OCI-LY7 (cell line): ENCODE measurements at regions not wholly inside any gene's neighbourhood (a gene's known extent, or its start where the extent isn't known, plus 50 kb on each side); places are given as distances from the start of the nearest gene placed in this dataset.

Source experiments
- BruUV-seq: library from RNA; stranded (reverse); fragments of 400-500 nt; replicated peaks from 2 replicates; lab custom pipeline; 2021; lab: Mats Ljungman, UMichigan
- CTCF ChIA-PET: fragments of 300-600 bp; sonication (Branson Sonifier 250); formaldehyde crosslinking; loops from one replicate; lab custom pipeline; 2022; ENCODE audit warnings: antibody characterized with exemption; ENCODE audit not compliant: unreplicated experiment; lab: Charles Lee
- POLR2A ChIA-PET: fragments of 300-600 bp; sonication (Branson Sonifier 250); formaldehyde crosslinking; loops from one replicate; lab custom pipeline; 2022; ENCODE audit warnings: antibody characterized with exemption; lab: Charles Lee
- DNase-seq: peaks from one replicate; pipeline ENCODE4 v3.0.0-alpha.2; 2015; ENCODE audit warnings: low spot score
- H2AFZ ChIP-seq: fragments of 200-600 bp; sonication (generic), shearing (Covaris generic); 2 replicates; pipeline ENCODE4 v1.6.1; 2014; ENCODE audit warnings: mild to moderate bottlenecking, antibody characterized with exemption, low read length, moderate library complexity
- H3K27ac ChIP-seq: fragments of 200-600 bp; sonication (generic); 2 replicates; pipeline ENCODE4 v1.5.1; 2014; ENCODE audit warnings: mixed run types, low read depth, mild to moderate bottlenecking, moderate library complexity, low read length, inconsistent platforms; ENCODE audit not compliant: poor library complexity, severe bottlenecking
- H3K36me3 ChIP-seq: fragments of 200-600 bp; sonication (generic); 2 replicates; pipeline ENCODE4 v1.6.1; 2014; ENCODE audit warnings: mild to moderate bottlenecking, antibody characterized with exemption, low read length, moderate library complexity, mixed read lengths; ENCODE audit not compliant: insufficient read depth
- H3K4me1 ChIP-seq: fragments of 200-600 bp; sonication (generic); 2 replicates; pipeline ENCODE4 v1.5.1; 2014; ENCODE audit warnings: mild to moderate bottlenecking, low read length; ENCODE audit not compliant: insufficient read depth, poor library complexity, severe bottlenecking
- H3K4me2 ChIP-seq: fragments of 200-600 bp; sonication (generic); 2 replicates; pipeline ENCODE4 v1.6.1; 2014; ENCODE audit warnings: mild to moderate bottlenecking, low read length
- H3K4me3 ChIP-seq: fragments of 200-600 bp; sonication (generic); 2 replicates; pipeline ENCODE4 v1.5.1; 2014; ENCODE audit warnings: mild to moderate bottlenecking, low read depth, low read length; ENCODE audit not compliant: poor library complexity, severe bottlenecking
- H3K79me2 ChIP-seq: fragments of 200-600 bp; sonication (generic); 2 replicates; pipeline ENCODE4 v1.6.1; 2016; ENCODE audit warnings: low read depth, mild to moderate bottlenecking, low read length, moderate library complexity, mixed read lengths; ENCODE audit not compliant: insufficient read depth
- H3K9me2 ChIP-seq: fragments of 200-600 bp; sonication (generic); 2 replicates; pipeline ENCODE4 v1.6.1; 2016; ENCODE audit warnings: mild to moderate bottlenecking, low read length, mixed read lengths; ENCODE audit not compliant: insufficient read depth
- H3K9me3 ChIP-seq: fragments of 200-600 bp; sonication (generic); 2 replicates; pipeline ENCODE4 v1.6.1; 2014; ENCODE audit warnings: mild to moderate bottlenecking, mixed run types, low read length, mixed read lengths
- H4K20me1 ChIP-seq: fragments of 200-600 bp; sonication (generic); 2 replicates; pipeline ENCODE4 v1.6.1; 2014; ENCODE audit warnings: mild to moderate bottlenecking, antibody characterized with exemption, low read length, moderate library complexity, mixed read lengths; ENCODE audit not compliant: insufficient read depth
- CTCF ChIP-seq: fragments of 200-600 bp; sonication (generic); conservative IDR thresholded peaks from 2 replicates; pipeline ENCODE4 v1.5.1; 2014; ENCODE audit warnings: mild to moderate bottlenecking, antibody characterized with exemption, low read length, moderate library complexity, mixed read lengths
- EZH2phosphoT487 ChIP-seq: fragments of 200-600 bp; sonication (generic); IDR thresholded peaks from 2 replicates; pipeline ENCODE4 v1.6.1; 2018; ENCODE audit warnings: low read depth, borderline replicate concordance, mild to moderate bottlenecking, mixed run types, antibody characterized with exemption, low read length, moderate library complexity, mixed read lengths
- intact Hi-C: fragments of 100-400 bp; cut with micrococcal nuclease; formaldehyde crosslinking; loops from one replicate; pipeline ENCODE4 v1.10.0; 2022; ENCODE audit not compliant: unreplicated experiment

DNA sequence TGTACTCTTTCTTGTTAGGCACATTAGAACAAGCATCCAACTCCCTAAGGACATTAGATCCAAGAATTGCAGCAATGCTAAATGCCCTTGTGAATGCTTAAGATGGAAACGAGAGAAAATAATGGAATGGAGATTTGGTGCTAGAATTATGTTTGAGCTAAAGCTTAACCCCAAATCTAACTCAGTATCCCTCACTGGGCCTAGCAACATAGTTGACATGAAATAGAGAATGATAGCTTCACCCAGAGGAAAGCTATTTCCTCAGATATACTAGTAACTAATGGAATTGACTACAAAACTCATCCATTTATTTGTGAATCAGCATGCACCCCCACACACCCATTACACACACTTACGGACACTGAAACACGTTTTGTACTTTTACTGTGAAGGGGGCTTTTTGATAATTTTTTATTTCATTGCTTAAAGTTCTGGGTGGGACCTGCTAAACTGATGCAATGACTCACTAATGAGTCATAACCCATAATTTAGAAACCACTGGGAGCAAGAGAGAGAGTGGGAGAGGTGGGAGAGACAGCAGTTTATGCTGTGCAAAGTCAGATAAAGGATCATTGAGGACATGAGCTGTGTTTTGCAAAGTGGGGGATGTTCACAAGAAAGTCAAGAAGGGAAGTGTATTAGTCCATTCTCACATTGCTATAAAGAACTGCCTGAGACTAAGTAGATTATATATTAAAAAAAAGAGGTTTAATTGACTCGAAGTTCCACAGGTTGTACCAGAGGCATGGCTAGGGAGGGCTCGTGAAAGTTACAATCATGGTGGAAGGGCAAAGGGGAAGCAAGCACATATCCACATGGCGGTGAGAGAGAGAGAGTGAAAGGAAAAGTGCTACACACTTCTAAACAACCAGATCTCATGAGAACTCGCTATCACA lies 382.7 kb downstream of the SFMBT2 start:
- H4K20me1 ChIP-seq, result no peaks in the 10 kb centered on the region
- no peak overlapping the region for H3K27ac ChIP-seq
- H3K79me2 ChIP-seq, result no peaks in the 10 kb centered on the region
- no peaks in the 10 kb centered on the region for H3K36me3 ChIP-seq
- POLR2A ChIA-PET, result no interaction called here
- H3K4me2 ChIP-seq, result no peak overlapping the region
- H2AFZ ChIP-seq, result no peak overlapping the region
- CTCF ChIA-PET, result no interaction called here
- H3K4me1 ChIP-seq, result no peaks in the 10 kb centered on the region
- intact Hi-C loops, result no loop called here
- TF ChIP-seq EZH2phosphoT487 (no peak), CTCF (no peak)
- H3K9me2 ChIP-seq, result no peaks in the 10 kb centered on the region
- no peak overlapping the region for H3K4me3 ChIP-seq
- no peaks in the 10 kb centered on the region for H3K9me3 ChIP-seq
- DNase-seq, result no peak
- no TSS peak for BruUV-seq

GRCh38 chr10:7027237-7027912 lies 383.5 kb downstream of the SFMBT2 start:
- Histone ChIP-seq H3K4me2 (no peak overlapping the region), H2AFZ (no peak overlapping the region), H4K20me1 (no peaks in the 10 kb centered on the region), H3K27ac (no peak overlapping the region), H3K9me3 (no peaks in the 10 kb centered on the region), H3K79me2 (no peaks in the 10 kb centered on the region), H3K4me1 (no peaks in the 10 kb centered on the region), H3K36me3 (no peaks in the 10 kb centered on the region), H3K4me3 (no peak overlapping the region), H3K9me2 (no peaks in the 10 kb centered on the region)
- CTCF ChIA-PET, result no interaction called here
- POLR2A ChIA-PET, result no interaction called here
- intact Hi-C loops, result no loop called here
- no peak for DNase-seq
- no peak for TF ChIP-seq CTCF
- TF ChIP-seq EZH2phosphoT487, result no peak
- BruUV-seq, result no TSS peak

- H3K4me1 ChIP-seq, result no peaks in the 10 kb centered on the region
- no TSS peak for BruUV-seq
- H3K79me2 ChIP-seq, result no peaks in the 10 kb centered on the region
- H2AFZ ChIP-seq, result no peak overlapping the region
- TF ChIP-seq EZH2phosphoT487 (no peak), CTCF (no peak)
- DNase-seq, result no peak
- H3K9me2 ChIP-seq, result no peaks in the 10 kb centered on the region
- H3K36me3 ChIP-seq, result no peaks in the 10 kb centered on the region
- intact Hi-C loops, result no loop called here
- no peak overlapping the region for H3K4me3 ChIP-seq
- CTCF ChIA-PET, result no interaction called here
- no peak overlapping the region for H3K4me2 ChIP-seq
- H3K27ac ChIP-seq, result no peak overlapping the region
- POLR2A ChIA-PET, result no interaction called here
- H4K20me1 ChIP-seq, result no peaks in the 10 kb centered on the region
- H3K9me3 ChIP-seq, result no peaks in the 10 kb centered on the region
Measured at GRCh38 chr10:7026818-7027217, 384.0 kb downstream of the SFMBT2 start.
